ENCODE measurements at regions not wholly inside any gene's neighbourhood (a gene's known extent, or its start where the extent isn't known, plus 50 kb on each side); places are given as distances from the start of the nearest gene placed in this dataset.

DNA sequence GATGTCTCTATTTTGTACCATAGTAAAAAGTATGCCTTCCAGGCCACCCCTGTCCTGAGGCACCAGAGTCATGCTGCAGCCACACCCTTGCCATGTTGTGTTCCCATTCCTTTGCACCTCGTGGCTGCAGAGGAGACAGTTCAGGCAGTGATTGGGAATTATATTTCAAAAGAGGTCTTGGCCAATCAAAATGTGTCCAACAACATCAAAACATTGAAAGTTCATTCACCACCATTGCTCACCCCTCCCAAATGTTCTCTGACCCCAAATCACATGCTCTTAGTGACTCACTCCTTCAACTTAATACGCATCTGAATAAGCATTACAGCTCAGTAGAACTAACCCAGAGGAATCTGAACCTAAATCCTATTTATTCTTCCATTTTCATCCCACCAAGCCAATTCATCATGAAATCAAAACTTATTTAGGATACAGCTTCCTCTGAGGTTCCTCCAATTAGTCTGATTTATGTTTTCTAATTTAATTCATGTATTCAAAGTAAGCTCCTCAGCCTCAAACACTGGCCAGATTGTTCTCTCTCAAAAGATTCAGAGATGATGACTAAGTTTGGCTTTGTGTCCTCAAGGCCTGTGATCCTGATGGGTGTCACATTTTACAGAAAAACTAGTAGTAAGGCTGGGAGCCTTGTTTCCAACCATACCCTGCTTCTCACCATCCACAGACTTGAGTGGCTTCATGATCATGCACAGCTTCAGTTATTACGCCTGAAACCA, 323.2 kb upstream of the INTU start:
- TF ChIP-seq POLR2A (IDR thresholded peaks at IDR 0.05) (no peak), POLR2AphosphoS5 (IDR thresholded peaks at IDR 0.05) (no peak)
- TF ChIP-seq, protein P1, sequence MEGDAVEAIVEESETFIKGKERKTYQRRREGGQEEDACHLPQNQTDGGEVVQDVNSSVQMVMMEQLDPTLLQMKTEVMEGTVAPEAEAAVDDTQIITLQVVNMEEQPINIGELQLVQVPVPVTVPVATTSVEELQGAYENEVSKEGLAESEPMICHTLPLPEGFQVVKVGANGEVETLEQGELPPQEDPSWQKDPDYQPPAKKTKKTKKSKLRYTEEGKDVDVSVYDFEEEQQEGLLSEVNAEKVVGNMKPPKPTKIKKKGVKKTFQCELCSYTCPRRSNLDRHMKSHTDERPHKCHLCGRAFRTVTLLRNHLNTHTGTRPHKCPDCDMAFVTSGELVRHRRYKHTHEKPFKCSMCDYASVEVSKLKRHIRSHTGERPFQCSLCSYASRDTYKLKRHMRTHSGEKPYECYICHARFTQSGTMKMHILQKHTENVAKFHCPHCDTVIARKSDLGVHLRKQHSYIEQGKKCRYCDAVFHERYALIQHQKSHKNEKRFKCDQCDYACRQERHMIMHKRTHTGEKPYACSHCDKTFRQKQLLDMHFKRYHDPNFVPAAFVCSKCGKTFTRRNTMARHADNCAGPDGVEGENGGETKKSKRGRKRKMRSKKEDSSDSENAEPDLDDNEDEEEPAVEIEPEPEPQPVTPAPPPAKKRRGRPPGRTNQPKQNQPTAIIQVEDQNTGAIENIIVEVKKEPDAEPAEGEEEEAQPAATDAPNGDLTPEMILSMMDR (IDR thresholded peaks at IDR 0.05) = no peak
